GM18867 (cell line): ENCODE measurements at regions not wholly inside any gene's neighbourhood (a gene's known extent, or its start where the extent isn't known, plus 50 kb on each side); places are given as distances from the start of the nearest gene placed in this dataset.
"Not testable (repeated sequence)": the region's sequence is repeated elsewhere in the genome, so short reads cannot be mapped to it uniquely, and the experiment has no call there.

Experiments
- ATAC-seq: cut with Tn5 transposase; IDR thresholded peaks from one replicate; pipeline ENCODE4 v1.9.1; 2021; ENCODE audit warnings: mild to moderate bottlenecking, moderate library complexity; ENCODE audit not compliant: unreplicated experiment

GRCh38 chr6:15742013-15742412 is 79.2 kb upstream of the DTNBP1 start:
- not testable (repeated sequence) for ATAC-seq

GRCh38 chr6:15741405-15741804 is 78.6 kb upstream of the DTNBP1 start:
- ATAC-seq: no peak

- no peak for ATAC-seq
Measured at GRCh38 chr6:15739867-15740266, 77.0 kb upstream of the DTNBP1 start.

GRCh38 chr6:15739353-15739752 is 76.5 kb upstream of the DTNBP1 start:
- no peak for ATAC-seq

GRCh38 chr6:15738195-15738594 is 75.4 kb upstream of the DTNBP1 start:
- not testable (repeated sequence) for ATAC-seq

DNA sequence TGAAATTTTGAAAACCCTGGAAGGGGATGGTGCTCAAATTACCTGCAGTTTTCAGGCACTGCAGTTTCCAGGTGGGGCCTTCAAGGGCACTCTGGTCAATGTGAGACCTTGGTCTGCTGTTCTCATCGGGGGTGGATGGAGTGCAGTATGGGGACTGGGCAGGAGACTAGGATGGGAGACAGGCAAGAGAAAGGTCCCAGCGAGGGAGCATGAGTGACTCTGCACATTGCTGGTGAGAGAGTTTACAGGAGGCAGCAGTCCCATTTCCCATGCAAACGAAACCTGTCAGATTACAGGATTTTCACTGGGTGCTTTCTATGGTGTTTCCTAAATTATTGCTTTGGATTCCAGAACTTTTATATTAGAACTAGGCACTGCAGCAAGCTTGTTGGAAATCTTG is 73.5 kb upstream of the DTNBP1 start:
- no peak for ATAC-seq

DNA sequence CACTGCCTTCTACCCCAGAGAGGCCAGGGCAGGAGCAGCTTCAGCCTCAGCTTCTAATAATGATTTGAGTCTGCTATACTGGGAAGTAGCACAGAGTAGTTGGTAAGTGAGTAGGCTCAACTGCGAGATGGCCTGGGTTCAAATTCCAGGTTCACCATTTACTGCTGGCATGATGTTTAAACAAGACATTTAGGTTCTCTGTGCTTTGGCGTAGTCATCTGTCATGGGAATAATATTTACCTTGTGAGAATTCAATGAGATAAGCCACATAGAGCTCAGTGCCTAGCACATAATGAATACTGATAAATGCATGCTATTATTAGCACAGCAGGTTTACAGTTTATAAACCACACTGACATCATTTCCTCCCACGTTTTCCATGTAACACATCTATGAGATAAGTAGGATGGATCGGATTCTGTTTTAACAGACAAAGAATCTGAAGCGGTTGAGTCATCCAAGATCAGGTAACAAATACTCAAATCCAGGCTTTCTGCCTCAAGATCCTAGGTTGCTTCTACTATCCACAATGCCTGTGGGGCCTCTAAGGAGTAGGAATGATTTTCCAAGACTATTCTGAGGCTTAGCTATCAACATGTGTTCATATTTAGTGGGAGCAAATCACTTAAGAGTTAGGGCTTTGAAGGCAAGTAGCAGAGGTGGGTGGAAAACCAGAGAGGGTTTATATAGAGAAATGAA is 72.9 kb upstream of the DTNBP1 start:
- ATAC-seq: no peak

DNA sequence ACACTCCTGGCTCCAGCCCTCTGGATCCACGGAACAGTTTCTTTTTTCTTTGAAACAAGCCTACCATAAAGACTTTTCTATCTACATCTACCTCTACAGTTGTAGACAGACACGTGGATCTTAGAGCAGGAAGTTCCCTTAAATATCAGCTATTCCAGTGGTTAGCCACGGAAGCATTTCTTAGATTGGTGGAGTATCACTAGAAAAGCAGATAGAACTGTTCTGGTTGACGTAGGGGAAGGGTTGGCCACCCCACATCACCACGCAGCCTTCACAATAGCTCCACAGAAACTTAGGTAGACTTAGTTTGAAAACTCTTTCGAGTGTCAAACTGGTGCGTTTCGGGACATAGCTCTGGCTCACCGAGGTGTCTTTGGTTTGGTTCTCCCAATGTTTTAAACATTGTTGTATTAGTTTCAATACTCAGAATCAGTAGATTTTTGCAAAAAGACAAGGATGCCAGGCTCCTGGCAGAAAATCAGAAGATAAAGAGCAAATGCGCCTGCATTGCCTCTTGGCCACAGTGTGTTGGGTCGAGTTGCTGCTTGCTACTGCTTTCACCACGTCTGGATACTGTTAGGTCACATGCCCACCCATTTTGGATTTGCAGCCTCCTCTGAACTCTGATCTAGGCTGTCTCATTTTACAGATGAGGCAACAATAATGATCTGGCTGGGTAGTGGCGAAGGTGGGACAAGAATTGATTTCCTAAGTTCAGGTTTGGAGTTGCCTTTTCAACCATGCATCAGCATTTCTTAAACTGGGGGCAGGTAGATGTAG is 71.5 kb upstream of the DTNBP1 start:
- ATAC-seq: no peak

DNA sequence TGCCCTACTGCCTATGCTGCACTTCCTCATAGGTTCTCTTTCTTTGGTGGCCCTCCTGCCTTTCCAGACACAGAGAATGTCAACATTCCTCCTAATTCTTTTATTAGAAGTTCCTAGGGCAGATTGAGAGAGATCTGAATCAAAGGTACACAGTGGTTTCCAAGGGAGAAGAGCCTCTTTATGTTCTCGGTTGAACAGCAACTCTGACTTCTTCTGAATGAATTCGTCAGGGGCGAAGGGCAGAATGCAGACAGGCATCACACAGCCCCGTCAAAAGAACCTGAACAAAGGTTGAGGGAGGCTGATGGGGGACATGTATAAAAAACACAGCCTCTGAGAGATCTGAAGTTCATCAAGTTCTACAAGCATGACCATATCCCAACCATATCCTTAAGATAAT is 68.1 kb upstream of the DTNBP1 start:
- no peak for ATAC-seq

DNA sequence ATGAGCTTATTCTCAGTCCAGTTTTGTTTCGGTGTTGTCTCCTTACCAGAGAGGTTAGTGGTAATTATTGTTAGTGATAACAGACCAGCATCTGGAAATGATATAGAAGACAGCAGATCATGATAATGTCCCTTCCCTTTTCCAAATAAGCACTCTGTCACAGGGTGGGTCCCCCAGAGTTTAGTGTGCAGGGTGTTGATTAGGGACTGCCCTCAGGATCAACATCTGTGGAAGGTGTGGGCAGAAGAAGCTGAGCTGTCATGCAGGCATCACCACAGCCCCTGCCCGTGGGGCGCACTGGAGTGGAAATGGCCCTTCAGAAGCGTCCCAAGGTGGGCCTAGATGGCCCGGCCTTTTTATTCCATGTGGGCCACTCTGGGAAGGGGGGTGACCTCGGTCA is 67.6 kb upstream of the DTNBP1 start:
- ATAC-seq: no peak

DNA sequence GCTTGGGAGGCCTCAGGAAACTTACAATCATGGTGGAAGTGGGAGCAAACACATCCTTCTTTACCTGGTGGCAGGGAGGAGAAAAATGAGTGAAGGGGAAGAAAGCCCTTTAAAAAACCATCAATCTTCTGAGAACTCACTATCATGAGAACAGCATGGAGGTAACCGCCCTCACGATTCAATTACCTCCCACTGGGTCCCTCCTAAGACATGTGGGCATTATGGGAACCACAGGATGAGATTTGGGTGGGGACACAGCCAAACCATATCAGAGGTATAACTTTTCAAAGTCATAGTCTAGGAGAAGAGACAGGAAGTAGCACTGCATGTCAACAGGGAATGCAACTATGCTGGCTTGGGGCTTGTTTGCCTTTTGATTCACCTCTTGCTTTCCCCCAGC is 59.9 kb upstream of the DTNBP1 start:
- no peak for ATAC-seq

GRCh38 chr6:15716889-15717288 is 54.1 kb upstream of the DTNBP1 start:
- no peak for ATAC-seq

DNA sequence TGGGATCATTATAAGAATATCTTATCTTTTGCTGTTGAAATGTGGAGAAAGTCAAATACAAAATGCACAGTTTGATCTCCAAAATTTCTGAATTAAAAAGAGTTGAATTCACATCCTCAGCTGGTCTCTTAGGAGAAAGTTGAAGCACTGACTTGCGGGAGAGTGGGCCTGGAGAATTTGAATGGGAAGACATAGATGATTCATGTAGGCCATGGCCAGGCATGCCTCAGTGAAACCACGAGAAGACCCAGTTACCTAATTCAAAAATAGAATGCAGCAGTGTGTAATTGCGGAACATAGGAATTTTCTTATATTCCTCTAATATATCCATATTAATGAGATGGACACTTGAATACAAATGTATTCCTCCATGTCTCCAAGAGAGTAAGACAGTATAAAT is 53.0 kb upstream of the DTNBP1 start:
- no peak for ATAC-seq

DNA sequence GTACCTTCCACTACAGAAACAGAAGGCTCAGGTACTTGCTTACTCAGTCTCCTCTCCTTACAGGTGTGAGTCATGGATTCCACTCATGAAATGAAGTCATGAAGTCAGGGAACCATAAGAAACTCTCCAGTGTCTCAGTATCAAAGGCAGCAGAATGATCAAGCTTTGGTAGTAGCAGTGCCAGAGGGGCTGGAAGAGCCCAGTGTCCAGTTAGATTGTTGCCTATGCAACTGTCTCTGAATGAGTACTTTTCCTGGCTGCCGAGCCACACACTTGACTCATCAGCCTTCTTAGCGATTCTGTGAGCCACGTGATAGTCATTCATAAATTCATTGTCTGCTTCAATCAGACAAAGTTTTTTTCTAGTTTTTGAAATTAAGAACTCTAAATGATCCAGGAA is 52.2 kb upstream of the DTNBP1 start:
- ATAC-seq: no peak

DNA sequence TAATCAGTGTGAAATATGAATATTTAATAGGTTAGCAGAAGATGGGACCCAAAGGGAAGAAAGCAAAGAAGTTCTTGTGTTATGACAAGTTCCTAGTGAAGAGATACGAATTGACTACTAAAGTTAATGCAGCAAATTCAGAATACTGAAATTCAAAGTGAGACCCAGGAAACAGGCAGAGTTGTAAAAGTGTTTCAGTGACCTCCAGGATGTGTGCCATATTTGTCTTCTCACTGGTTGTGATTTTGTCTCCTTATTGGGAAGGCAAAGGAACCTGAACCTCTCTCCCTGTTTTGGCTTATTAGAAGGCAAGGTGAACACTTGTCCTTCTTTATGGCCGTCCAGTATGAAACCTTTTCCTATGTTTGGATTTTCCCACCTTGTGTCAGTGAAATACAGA is 51.8 kb upstream of the DTNBP1 start:
- ATAC-seq: no peak

DNA sequence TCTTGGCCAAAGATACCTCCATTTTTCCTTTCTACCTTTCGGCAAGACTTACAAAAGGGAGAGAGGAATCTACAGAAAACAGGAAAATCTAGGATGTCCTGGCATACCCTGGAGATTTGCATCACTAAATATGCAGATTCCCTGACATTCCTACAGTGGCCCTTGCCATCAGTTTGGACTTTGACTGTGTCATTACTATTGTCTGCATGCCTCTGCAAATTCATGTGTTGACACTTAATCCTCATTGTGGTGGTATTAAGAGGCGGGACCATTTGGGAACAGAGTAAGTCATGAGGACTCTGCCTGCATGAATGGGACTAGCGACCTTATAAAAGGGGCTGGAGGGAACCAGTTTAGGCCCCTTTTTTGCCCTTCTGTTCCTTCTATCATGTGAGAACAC is 50.5 kb upstream of the DTNBP1 start:
- ATAC-seq: no peak

DNA sequence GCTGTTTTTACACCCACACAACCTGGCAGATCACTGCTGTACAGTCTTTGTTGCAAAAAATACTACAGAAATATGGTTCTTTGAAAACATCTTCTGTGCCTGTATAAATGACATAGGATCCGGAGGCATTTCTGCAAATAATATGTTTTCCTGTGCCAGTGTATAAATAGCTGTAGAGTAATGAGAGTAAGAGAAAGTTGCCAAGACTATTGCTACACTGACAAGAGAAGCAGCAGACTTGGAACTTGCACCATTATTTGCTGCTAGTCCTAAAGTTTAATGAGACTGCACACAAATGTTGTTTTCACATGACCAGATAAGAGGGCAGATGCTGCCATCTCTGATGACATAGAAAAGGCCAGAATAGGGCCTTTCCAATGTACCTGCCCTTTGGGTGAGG is 50.0 kb upstream of the DTNBP1 start:
- ATAC-seq: no peak
